ENCODE measurements at regions not wholly inside any gene's neighbourhood (a gene's known extent, or its start where the extent isn't known, plus 50 kb on each side); places are given as distances from the start of the nearest gene placed in this dataset.
"Not testable (repeated sequence)": the region's sequence is repeated elsewhere in the genome, so short reads cannot be mapped to it uniquely, and the experiment has no call there.

GRCh38 chr19:56981440-56981839 is 138.3 kb upstream of the USP29 start:
- DNase-seq = not testable (repeated sequence)

GRCh38 chr19:56983171-56983570 is 136.6 kb upstream of the USP29 start:
- no peak for DNase-seq

GRCh38 chr19:56983804-56984203 is 136.0 kb upstream of the USP29 start:
- no peak for DNase-seq

- DNase-seq = no peak
Measured at GRCh38 chr19:56986386-56986785, 133.4 kb upstream of the USP29 start.

- no peak for DNase-seq
Measured at GRCh38 chr19:56987184-56987583, 132.6 kb upstream of the USP29 start.

- DNase-seq = no peak
Measured at GRCh38 chr19:56988299-56988698, 131.5 kb upstream of the USP29 start.

GRCh38 chr19:56991912-56992311 is 127.9 kb upstream of the USP29 start:
- DNase-seq = no peak

- DNase-seq = no peak
Measured at GRCh38 chr19:56993851-56994250, 125.9 kb upstream of the USP29 start.

- no peak for DNase-seq
Measured at GRCh38 chr19:56994251-56995017, 125.4 kb upstream of the USP29 start.

- DNase-seq = no peak
Measured at GRCh38 chr19:56995303-56995702, 124.5 kb upstream of the USP29 start.

- no peak for DNase-seq
Measured at GRCh38 chr19:57002195-57002601, 117.6 kb upstream of the USP29 start.

- DNase-seq = no peak
Measured at GRCh38 chr19:57002710-57003109, 117.1 kb upstream of the USP29 start.

- DNase-seq = no peak
Measured at GRCh38 chr19:57004418-57004817, 115.4 kb upstream of the USP29 start.

GRCh38 chr19:57008432-57008831 is 111.4 kb upstream of the USP29 start:
- no peak for DNase-seq

GRCh38 chr19:57010541-57010940 is 109.2 kb upstream of the USP29 start:
- DNase-seq = no peak

GRCh38 chr19:57016076-57016475 is 103.7 kb upstream of the USP29 start:
- no peak for DNase-seq

GRCh38 chr19:57016491-57016890 is 103.3 kb upstream of the USP29 start:
- DNase-seq = no peak

GRCh38 chr19:57025491-57025890 is 94.3 kb upstream of the USP29 start:
- DNase-seq = no peak

- DNase-seq = no peak
Measured at GRCh38 chr19:57026476-57026875, 93.3 kb upstream of the USP29 start.

GRCh38 chr19:57027360-57027759 is 92.4 kb upstream of the USP29 start:
- DNase-seq = no peak

- DNase-seq = no peak
Measured at GRCh38 chr19:57028804-57029525, 90.8 kb upstream of the USP29 start.

- DNase-seq = no peak
Measured at GRCh38 chr19:57031106-57031505, 88.7 kb upstream of the USP29 start.

- no peak for DNase-seq
Measured at GRCh38 chr19:57033576-57033975, 86.2 kb upstream of the USP29 start.

- no peak for DNase-seq
Measured at GRCh38 chr19:57034544-57034943, 85.2 kb upstream of the USP29 start.
